GM19372 (cell line): ENCODE measurements at regions not wholly inside any gene's neighbourhood (a gene's known extent, or its start where the extent isn't known, plus 50 kb on each side); places are given as distances from the start of the nearest gene placed in this dataset.

Source experiments
- ATAC-seq: cut with Tn5 transposase; IDR thresholded peaks from one replicate; pipeline ENCODE4 v1.9.1; 2021; ENCODE audit warnings: mild to moderate bottlenecking, low read depth, moderate library complexity; ENCODE audit not compliant: unreplicated experiment

GRCh38 chr6:15063253-15063853, 182.5 kb upstream of the JARID2 start:
- no peak for ATAC-seq

DNA sequence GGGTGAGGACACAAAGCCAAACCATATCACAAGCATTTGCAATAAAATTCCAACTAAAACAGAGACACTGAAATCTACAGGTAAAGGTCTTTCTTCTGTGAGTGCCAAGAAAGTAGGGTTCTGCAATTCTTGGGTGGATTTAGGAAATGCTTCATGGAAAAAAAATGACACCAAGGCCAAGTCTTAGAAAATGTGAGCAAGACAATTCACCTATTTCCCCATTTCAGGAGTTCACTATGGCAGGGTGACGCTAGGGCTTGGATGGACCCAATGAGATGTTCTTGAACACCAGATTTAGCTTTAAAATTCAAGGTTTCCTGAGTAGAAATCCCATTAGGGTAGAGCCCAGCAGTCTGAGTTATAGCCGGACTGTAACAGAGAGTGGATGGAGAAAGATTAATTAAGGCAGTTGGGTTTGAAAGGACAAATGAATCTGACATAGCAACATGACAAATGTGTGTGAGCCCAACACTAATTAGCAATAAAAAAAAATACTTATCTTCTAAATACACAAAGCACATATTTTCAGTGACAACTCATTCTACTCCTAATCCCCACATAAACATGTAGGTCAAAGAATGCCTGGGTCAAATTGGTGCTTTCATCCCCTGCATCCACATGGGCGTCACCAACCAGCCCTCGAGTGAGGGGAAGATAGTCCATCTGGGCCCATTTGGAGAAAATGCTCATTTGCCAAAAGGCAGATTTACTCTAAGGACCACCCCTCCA, 180.4 kb upstream of the JARID2 start:
- ATAC-seq = no peak

- no peak for ATAC-seq
Observed at GRCh38 chr6:15066089-15066758, 179.6 kb upstream of the JARID2 start.

GRCh38 chr6:15073344-15073789, 172.5 kb upstream of the JARID2 start:
- no peak for ATAC-seq

- ATAC-seq = no peak
Observed at GRCh38 chr6:15073883-15074465, 171.9 kb upstream of the JARID2 start.

GRCh38 chr6:15074806-15075205, 171.1 kb upstream of the JARID2 start:
- ATAC-seq = no peak

DNA sequence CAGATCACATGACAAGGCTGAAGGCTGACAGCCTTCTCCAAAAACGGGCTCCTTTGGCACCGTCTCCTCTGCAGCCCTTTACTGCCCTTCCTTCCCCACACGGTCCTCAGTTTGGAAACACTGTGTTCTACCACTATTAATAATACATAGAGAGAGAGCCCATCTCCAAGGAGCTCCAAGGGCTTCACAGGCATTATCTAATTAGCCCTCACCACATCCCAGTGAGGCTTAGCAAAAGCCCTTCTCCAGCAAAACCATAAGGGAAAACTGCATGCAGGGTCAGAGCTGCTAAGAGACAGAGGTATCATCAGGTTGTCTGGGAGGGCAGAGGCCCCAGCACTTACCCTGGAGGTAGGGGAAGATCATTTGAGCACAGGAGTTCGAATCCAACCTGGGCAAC, 169.3 kb upstream of the JARID2 start:
- ATAC-seq = no peak

DNA sequence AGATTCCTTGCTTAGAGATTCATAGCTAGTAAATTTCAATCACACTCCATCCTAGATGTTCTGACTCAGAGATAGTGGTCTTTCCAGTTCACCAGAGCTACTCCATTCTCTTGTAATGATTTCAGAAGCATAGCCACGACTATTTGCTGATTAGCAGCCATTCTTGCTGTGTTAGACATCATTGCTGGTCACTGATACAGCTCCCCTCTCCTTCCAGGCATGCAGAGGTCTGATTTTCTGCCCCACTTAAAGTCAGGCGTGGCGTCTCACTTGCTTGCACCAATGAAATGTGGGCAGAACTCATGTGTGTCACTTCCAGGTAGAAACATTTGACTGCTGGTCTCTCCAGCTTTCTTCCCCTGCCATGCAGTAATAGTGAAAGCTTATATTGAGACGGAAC, 168.9 kb upstream of the JARID2 start:
- no peak for ATAC-seq

GRCh38 chr6:15077961-15078360, 167.9 kb upstream of the JARID2 start:
- ATAC-seq = no peak

- no peak for ATAC-seq
Observed at GRCh38 chr6:15079288-15079817, 166.5 kb upstream of the JARID2 start.

GRCh38 chr6:15080895-15081294, 165.0 kb upstream of the JARID2 start:
- ATAC-seq = no peak

DNA sequence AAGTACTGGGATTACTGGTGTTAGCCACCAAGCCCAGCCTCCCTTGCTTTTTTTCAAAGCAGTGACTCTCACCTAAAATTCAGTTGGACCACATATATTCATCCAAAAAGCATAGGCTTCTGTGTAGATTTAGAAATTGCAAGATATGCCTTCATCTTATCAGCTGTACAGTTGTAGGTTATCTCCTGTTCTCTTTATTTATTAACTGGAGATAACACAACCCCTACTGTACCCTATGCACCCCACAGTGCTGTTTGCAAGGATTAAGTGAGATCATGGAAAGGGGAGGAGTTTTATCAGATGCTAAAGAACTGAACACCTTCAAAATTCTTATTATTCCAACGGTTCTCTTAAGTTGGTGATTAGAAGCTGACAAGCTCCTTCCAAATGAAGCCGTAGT, 164.4 kb upstream of the JARID2 start:
- no peak for ATAC-seq

GRCh38 chr6:15082708-15083107, 163.2 kb upstream of the JARID2 start:
- ATAC-seq = no peak

DNA sequence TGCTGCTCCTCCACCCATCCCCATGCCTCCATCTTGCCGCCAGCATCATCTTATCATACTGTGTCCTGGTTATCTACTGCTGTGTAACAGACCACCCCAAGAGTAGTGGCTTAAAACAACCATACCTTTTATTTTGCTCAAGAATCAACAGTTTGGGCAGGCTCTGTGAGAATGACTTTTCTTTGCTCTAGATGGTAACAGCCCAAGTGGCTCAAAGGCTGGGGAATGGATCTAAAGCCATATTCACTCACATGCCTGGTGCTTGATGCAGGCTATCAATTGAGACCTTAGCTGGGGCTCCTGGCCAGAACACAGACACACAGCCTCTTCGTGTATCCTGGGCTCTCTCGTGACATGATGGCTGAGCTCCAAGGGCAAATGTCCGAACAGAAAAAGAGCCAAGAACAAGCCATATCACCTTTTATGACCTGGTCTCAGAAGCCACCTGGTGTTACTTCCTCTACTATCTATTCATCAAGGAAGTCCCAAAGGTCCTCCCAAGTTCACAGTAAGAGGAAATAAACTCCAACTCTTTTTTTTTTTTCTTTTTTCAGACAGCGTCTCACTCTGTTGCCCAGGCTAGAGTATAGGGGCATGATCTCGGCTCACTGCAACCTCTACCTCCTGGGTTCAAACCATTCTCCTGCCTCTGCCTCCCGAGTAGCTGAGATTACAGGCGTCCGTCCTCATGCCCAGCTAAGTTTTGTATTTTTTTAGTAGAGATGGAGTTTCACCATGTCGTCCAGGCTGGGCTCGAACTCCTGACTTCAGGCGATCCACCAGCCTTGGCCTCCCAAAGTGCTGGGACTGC, 159.3 kb upstream of the JARID2 start:
- no peak for ATAC-seq

- ATAC-seq = no peak
Observed at GRCh38 chr6:15087186-15087589, 158.7 kb upstream of the JARID2 start.

DNA sequence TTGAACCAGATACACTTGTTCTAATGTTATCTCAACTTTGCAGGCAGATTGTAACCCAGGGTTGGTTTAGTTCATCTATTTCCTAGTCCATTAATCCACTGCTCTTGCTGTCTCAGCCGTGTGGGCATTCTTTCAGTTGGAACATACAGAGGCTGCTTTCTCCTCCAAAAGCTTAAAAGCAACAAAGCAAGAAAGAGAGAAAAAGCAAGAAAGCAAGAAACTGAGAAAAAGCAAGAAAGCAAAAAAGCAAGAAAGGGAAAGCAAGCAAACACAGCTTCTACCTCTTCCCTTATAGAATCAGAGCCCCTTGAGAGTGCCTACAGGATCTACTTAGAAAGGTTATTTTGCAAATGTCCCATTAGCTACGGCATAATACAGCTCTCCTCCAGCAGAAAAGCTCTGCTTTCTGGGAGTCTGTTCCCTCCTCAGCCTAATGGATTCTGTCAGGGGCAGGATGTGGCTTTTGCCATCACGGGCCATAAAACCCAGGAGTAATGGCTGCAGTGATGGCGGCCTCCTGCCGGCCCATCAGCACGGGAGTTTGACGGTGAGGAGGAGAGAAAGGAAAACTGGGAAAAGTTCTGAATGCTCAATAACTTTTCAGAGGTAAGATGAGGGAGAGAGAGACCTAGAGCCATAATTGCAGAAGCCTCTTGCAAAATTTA, 156.8 kb upstream of the JARID2 start:
- no peak for ATAC-seq

- no peak for ATAC-seq
Observed at GRCh38 chr6:15089569-15090144, 156.2 kb upstream of the JARID2 start.

DNA sequence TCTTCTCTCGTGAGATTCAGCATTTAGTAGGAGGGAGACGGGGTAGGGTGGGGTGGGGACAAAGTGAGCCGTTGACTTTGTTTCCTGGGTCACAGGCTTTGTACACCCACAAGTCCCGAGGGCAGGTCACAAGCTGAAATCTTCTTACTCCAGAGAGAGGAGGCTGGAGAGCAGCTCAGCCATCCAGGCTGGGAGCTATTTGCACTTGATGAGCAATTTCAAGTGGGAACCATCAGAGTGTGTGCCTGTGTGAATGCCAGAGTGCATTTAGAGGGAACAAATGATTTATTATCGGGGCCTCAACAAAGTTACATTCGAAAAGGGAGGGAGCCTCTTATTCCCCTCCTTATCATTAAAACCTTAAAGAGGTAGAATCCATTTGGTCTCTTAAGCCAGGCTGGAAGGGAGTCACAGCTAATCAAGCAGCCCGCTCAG, 155.7 kb upstream of the JARID2 start:
- ATAC-seq = no peak

DNA sequence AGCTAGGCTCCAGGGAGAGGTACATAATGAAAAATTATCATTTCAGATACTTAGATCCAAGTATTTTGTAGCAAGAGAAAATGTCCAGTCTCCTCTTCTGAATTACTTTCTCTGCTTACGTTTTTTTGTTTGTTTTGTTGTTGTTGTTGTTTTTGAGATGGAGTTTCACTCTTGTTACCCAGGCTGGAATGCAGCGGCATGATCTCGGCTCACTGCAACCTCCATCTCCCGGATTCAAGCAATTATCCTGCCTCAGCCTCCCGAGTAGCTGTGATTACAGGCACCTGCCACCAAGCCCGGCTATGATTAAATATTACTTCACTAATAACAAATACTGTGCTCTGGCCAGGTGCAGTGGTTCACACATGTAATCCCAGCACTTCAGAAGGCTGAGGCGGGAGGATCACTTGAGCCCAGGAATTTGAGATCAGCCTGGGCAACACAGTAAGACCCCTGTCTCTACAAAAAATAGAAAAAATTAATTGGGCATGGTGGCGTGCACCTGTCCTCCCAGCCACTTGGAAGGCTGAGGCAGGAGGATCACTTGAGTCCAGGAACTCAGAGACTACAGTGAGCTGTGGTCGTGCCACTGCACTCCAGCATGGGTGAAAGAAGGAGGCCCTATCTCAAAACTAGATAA, 155.0 kb upstream of the JARID2 start:
- no peak for ATAC-seq
